HG02970 (cell line): ENCODE measurements at regions not wholly inside any gene's neighbourhood (a gene's known extent, or its start where the extent isn't known, plus 50 kb on each side); places are given as distances from the start of the nearest gene placed in this dataset.

Experiments
- ATAC-seq: cut with Tn5 transposase; IDR thresholded peaks from one replicate; pipeline ENCODE4 v1.9.1; 2021; ENCODE audit warnings: mild to moderate bottlenecking, moderate library complexity, moderate number of reproducible peaks; ENCODE audit not compliant: unreplicated experiment, low FRiP score

DNA sequence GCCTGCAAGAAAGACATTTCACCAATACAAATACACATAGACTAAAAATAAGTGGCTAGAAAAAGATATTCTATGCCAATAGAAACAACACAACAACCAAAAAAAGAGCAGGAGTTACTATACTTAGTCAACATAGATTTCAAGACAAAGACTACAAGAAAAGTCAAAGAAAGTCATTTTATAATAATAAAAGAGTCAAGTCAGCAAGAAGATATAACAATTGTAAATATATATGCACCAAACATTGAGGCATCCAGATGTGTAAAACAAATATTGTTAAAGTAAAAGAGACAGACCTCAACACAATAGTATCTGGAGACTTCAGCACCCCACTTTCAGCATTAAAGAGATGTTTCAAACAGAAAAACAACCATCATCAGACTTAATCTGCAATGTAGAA, 104.6 kb downstream of the AMY1C start:
- ATAC-seq, result no peak

- ATAC-seq, result no peak
Observed at GRCh38 chr1:103859721-103860120, 110.0 kb downstream of the AMY1C start.

DNA sequence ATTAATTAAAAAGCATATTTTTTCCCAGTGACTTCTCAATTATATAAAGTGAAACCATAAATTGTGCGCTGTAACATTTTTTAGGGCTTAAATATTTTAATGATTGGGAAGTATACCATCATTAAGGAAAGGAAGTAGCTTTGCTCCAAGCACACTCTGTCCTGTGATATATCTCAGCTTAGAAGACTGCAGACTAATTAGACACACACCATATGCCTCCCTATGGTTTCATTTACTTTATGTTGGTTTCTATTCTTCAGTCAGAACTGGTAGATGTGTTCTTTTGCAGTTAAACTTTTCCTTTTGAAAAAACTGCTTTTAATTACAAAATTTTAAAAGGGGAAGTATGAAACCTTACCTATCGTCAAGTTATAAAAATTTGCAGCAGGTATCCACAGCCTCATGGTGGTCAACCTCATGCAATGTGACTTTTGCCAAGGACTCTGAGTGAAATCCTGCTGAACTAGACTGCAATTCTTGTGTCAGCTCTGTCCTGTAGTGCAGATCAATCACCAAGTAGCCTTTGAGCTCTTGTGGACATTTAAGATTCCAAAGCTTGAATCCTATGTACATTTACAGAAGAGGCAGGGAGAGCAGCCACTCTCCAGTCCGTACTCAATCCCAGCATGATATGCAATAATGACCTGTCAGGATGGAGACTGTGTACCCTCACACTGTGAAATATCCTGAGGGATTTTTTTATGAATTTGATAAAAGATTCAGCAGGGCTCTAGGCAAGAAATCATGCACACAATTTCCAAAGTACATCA, 149.1 kb downstream of the AMY1C start:
- ATAC-seq, result no peak

DNA sequence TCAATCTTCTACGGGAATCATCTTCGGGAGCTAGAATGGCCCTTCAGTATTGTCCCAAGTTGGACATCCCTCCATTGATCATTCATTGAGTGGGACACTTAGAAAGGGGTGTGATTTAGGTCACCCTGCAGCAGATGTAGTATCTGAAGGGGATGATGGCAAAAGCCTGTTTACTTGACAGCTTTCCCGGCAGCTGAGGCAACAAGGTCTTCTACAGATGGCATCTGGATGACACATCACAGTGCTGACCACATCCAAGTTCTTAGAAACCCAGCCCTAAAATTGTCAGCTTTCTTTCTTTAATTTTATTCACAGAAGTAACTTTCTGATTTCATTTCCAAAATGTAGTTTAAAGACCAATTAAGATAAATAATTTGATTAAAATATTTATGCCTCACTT, 150.3 kb downstream of the AMY1C start:
- ATAC-seq, result no peak

DNA sequence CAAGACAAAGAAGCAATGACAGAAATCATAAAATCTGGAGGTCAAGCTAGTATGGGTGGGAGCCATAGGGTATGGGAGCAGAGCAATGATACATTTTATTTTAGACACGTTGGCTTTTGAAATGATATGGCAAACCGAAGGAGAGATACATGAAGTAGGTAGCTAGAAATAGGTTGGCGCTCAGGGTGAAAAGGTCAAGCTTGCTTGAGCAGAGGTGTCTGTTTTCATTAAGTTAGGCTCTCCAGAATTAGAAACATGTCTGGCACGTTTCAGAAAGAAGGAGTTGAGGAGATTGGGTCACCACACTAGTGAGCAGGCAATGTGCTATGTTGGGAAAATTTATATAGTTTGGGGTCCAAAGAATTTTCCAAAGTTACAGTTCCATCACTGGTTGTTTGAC, 151.4 kb downstream of the AMY1C start:
- no peak for ATAC-seq

DNA sequence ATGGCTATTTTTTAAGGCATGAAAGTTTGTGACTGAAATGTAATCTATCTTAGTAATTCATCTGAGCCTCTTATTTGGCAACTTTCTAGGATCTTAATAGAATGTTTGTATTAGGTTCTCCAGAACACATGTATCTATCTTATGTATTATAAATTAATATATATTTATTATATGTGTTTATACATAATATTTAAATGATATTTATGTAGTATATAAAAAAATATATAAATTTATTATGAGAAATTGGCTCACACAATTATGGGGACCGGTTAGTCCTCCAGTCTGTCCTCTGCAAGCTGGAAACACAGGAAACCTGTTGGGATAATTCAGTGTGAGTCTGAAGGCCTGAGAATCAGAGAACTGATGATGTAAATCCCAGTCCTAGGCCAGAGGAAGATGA, 155.7 kb downstream of the AMY1C start:
- ATAC-seq, result no peak

DNA sequence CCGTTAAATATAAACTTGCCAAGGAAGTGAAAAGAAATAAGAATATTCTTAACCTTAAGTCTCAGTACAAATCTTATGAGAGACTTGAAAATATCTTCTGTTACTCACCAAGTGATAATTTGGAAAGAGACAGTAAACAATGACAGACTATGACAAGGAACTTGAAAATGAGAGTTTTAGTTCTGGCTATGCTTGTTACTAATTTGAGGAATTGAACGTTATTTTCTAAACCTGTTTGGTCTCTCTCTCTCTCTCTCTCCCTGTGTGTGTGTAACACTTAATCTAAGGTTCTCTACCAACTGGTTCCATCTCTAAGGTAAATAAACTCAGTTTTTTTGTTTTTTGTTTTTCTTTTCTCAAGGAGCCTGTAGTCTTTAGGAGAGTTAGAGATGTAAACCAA, 161.8 kb downstream of the AMY1C start:
- no peak for ATAC-seq

GRCh38 chr1:103917795-103918194, 168.1 kb downstream of the AMY1C start:
- ATAC-seq, result no peak

GRCh38 chr1:103931891-103932290, 182.2 kb downstream of the AMY1C start:
- ATAC-seq, result no peak

DNA sequence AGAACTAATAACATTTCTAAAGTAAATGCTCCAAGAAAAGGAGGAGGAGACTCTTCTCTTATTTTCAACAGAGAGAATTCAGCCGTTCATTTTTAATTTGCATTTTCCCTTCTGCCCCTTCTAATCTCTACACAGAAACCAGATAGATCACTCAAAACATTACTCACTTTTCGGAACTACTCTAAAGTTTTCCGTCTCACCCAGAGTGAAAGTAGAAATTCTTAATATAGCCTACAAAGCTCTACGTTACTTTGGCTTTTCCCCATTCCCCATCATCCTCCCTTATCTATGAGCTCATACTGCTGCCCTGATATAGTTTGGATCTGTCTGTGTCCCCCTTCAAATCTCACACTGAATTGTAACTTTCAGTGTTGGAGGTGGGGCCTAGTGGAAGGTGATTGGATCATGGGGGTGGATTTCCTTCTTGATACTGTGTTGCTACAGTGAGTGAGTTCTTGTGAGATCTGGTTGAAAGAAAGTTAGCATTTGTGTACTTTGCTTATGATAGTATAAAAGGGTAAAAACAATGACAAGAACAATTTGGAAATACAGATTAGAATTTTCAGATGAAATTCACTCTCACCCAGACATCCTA, 188.2 kb downstream of the AMY1C start:
- no peak for ATAC-seq

DNA sequence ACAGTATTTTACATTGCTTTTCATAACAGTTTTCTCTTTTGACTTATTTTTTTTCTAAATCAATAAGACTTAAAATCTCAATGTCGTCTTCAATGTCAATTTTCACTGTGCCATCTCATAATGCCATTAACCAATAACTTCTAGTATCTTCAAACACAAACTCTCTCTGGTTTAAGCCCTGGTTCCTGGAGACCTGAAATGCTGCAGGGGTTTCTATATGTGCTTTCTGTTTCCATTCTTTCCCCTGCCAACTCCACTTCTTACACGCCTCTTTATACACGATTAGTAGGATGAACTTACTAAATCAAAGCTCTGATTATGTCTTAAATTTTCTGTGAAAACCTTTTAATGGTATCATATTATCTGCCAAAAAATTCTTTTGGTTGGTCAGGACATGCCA, 191.4 kb downstream of the AMY1C start:
- ATAC-seq, result no peak

GRCh38 chr1:103942029-103942428, 192.3 kb downstream of the AMY1C start:
- ATAC-seq, result no peak

GRCh38 chr1:103945774-103946173, 196.1 kb downstream of the AMY1C start:
- no peak for ATAC-seq

DNA sequence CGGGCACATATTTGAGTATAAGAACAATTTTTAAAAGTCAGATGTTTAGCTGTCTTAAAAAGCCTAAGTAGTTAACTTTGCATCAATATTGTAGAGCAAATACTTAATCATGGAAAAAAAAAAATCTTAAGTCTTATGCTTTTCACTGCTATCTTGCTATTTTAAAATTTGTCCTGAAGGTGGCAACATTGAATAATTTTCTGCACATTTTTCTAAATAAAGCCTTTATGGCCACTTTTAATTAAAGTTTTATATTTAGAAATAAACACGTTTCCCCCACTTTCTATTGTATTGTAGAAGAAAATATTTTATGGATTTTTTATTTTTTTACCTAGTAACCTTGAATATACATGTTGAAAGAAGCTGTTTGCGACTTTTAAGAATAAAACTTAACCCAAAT, 198.8 kb downstream of the AMY1C start:
- no peak for ATAC-seq

- no peak for ATAC-seq
Observed at GRCh38 chr1:103949779-103950178, 200.1 kb downstream of the AMY1C start.

- no peak for ATAC-seq
Observed at GRCh38 chr1:103953386-103953785, 203.7 kb downstream of the AMY1C start.

- no peak for ATAC-seq
Observed at GRCh38 chr1:103958699-103959098, 209.0 kb downstream of the AMY1C start.

DNA sequence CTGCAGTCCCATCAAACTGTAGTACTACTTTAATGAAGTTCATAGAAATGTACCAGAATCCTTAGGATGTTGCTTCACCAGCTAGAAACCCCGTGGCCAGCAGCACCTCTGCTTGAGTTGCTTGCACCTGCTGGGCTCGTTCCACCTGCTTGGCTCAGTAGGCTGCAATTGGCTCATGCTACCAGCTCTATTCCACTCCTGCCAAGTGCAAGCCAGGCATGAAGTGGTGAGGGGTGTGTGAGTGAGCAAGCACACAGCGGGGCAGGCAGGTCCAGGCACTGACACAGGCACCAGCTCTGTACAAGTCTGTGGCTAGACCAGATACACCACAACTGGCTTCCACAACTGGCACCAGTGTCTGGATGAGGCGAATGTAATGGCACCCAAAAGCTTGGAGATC, 209.9 kb downstream of the AMY1C start:
- ATAC-seq, result no peak

DNA sequence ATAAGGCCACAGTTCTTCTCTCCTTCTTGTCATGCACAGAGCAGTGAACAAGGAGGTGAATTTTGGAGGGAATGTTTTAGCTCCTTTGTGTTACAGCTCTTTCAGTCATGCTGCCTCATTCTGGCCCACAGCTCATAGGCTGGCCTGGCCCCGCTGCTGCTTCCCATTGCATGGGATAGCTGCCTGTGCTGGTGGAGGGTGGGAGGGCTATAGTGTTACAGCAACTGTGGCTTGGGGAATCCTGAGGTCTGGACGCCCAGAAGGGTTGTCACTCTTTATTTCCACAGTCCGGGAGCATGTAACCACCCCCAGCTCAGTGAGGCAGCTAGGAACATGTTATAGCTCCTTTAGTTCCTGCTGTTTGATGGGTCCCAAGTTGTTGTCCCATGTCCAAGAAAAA, 210.3 kb downstream of the AMY1C start:
- no peak for ATAC-seq

DNA sequence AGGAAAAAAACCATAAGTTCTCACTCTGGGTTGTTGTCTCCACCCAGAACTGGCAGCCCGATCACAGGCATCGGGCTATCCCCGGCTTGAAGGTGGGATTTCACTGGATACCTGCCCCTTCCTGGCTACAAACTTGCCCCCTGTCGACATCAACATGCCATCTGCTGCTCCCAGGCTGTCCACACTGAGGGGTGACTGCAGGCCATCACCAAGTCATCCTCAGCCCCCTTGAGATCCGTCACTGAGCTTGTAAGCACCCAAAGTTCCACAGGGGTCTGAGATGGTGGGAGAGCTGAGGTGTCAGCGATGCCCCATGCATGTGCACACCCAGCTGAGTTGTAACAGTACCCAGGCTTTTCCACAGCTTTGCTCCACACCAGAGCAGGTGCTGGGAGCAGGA, 211.0 kb downstream of the AMY1C start:
- no peak for ATAC-seq

GRCh38 chr1:103986792-103987191, 237.1 kb downstream of the AMY1C start:
- no peak for ATAC-seq

GRCh38 chr1:103997631-103998030, 247.9 kb downstream of the AMY1C start:
- no peak for ATAC-seq
